SIG-M5 (cell line): ENCODE measurements at regions not wholly inside any gene's neighbourhood (a gene's known extent, or its start where the extent isn't known, plus 50 kb on each side); places are given as distances from the start of the nearest gene placed in this dataset.

Experiments
- DNase-seq: peaks from one replicate; lab custom pipeline; 2025; lab: John Stamatoyannopoulos, UW

DNA sequence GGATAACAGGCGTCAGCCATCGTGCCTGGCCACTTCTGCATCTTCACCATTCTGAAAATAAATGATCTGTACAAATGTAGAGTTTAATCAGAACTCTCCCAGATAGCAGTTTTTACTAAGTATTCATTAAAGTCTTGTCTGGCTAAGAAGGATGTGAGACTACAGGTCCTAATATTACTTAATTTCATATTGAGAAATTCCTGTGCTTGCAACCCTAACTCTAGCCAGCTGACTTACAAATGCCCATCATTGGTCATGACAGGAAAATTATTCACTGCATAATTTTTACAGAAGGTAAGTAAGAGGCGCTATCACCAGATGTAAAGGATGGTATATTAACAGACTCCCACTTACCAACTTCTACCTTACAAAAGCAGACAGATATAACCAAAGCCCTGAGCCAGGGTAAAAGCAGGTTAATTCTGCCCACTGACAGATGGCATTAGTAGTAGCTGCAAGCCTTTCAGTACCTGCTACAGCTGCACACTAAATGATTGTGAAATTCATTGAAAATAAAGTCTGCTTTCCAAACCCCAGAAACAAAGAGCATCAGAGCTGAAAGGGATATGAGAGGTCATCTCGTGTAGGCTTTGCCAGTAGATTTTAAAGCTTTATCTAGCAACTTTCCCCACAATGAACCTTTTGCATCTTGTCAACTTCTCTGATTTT lies 55.9 kb upstream of the FOXN2 start:
- no peak for DNase-seq

GRCh38 chr2:48259811-48260210 lies 54.7 kb upstream of the FOXN2 start:
- DNase-seq: no peak

GRCh38 chr2:48264627-48265026 lies 49.9 kb upstream of the FOXN2 start:
- no peak for DNase-seq
